Embryonic facial prominence (tissue), 1 donor: ENCODE measurements at regions not wholly inside any gene's neighbourhood (a gene's known extent, or its start where the extent isn't known, plus 50 kb on each side); places are given as distances from the start of the nearest gene placed in this dataset.

Experiments used
- DNase-seq: peaks from one replicate; pipeline ENCODE4 v3.0.0-alpha.2; 2016; ENCODE audit errors: extremely low spot score

- no peak for DNase-seq
Observed at GRCh38 chr10:36053775-36054174, 411.7 kb upstream of the FZD8 start.

GRCh38 chr10:36053271-36053670 lies 411.2 kb upstream of the FZD8 start:
- DNase-seq = no peak

GRCh38 chr10:36051500-36051991 lies 409.4 kb upstream of the FZD8 start:
- DNase-seq = no peak

GRCh38 chr10:36050763-36051499 lies 408.8 kb upstream of the FZD8 start:
- no peak for DNase-seq

- no peak for DNase-seq
Observed at GRCh38 chr10:36048780-36049179, 406.7 kb upstream of the FZD8 start.

GRCh38 chr10:36048236-36048635 lies 406.1 kb upstream of the FZD8 start:
- no peak for DNase-seq

GRCh38 chr10:36042135-36042534 lies 400.0 kb upstream of the FZD8 start:
- DNase-seq = no peak

- DNase-seq = no peak
Observed at GRCh38 chr10:36038316-36038955, 396.3 kb upstream of the FZD8 start.

GRCh38 chr10:36036137-36036536 lies 394.0 kb upstream of the FZD8 start:
- no peak for DNase-seq

- DNase-seq = no peak
Observed at GRCh38 chr10:36033808-36034207, 391.7 kb upstream of the FZD8 start.

- no peak for DNase-seq
Observed at GRCh38 chr10:36030516-36030915, 388.4 kb upstream of the FZD8 start.

GRCh38 chr10:36026656-36027390 lies 384.7 kb upstream of the FZD8 start:
- DNase-seq = no peak

GRCh38 chr10:36026081-36026480 lies 384.0 kb upstream of the FZD8 start:
- no peak for DNase-seq

- no peak for DNase-seq
Observed at GRCh38 chr10:36023939-36024338, 381.8 kb upstream of the FZD8 start.

- no peak for DNase-seq
Observed at GRCh38 chr10:36021096-36021495, 379.0 kb upstream of the FZD8 start.

GRCh38 chr10:36019749-36020148 lies 377.7 kb upstream of the FZD8 start:
- DNase-seq = no peak

- no peak for DNase-seq
Observed at GRCh38 chr10:36018996-36019395, 376.9 kb upstream of the FZD8 start.

GRCh38 chr10:36017137-36017536 lies 375.0 kb upstream of the FZD8 start:
- no peak for DNase-seq

GRCh38 chr10:36007369-36007768 lies 365.3 kb upstream of the FZD8 start:
- DNase-seq = no peak

GRCh38 chr10:36003688-36004087 lies 361.6 kb upstream of the FZD8 start:
- DNase-seq = no peak

GRCh38 chr10:36003031-36003600 lies 361.0 kb upstream of the FZD8 start:
- no peak for DNase-seq

GRCh38 chr10:36002445-36002844 lies 360.3 kb upstream of the FZD8 start:
- no peak for DNase-seq
